IgD-negative memory B cell (primary cell): ENCODE measurements at regions not wholly inside any gene's neighbourhood (a gene's known extent, or its start where the extent isn't known, plus 50 kb on each side); places are given as distances from the start of the nearest gene placed in this dataset.
"Not testable (repeated sequence)": the region's sequence is repeated elsewhere in the genome, so short reads cannot be mapped to it uniquely, and the experiment has no call there.

Experiments
- H3K27ac Mint-ChIP-seq, 3 donors: one replicate each; pipeline ENCODE4 v1.8.0; 2020 to 2022; ENCODE audit warnings: mild to moderate bottlenecking in 3 of 3, mixed read lengths in 3 of 3, moderate library complexity in 1 of 3
- H3K27me3 Mint-ChIP-seq: one replicate; pipeline ENCODE4 v1.8.0; 2021; ENCODE audit warnings: mixed read lengths
- H3K36me3 Mint-ChIP-seq: one replicate; pipeline ENCODE4 v1.8.0; 2020; ENCODE audit warnings: mild to moderate bottlenecking, mixed read lengths
- H3K4me1 Mint-ChIP-seq, 3 donors: one replicate each; pipeline ENCODE4 v1.8.0; 2020 to 2022; ENCODE audit warnings: mixed read lengths in 3 of 3, mild to moderate bottlenecking in 1 of 3
- H3K4me3 Mint-ChIP-seq, 4 donors: one replicate each; pipeline ENCODE4 v1.8.0; 2020 to 2022; ENCODE audit warnings: mild to moderate bottlenecking in 4 of 4, mixed read lengths in 4 of 4, moderate library complexity in 3 of 4
- H3K9me3 Mint-ChIP-seq, 3 donors: one replicate each; pipeline ENCODE4 v1.8.0; 2020 to 2021; ENCODE audit warnings: mixed read lengths in 3 of 3, mild to moderate bottlenecking in 1 of 3

- H3K4me1 Mint-ChIP-seq: no peaks in the 10 kb centered on the region
These were observed 88.6 kb upstream of the PKN2 start for GRCh38 chr1:88595355-88596002.

DNA sequence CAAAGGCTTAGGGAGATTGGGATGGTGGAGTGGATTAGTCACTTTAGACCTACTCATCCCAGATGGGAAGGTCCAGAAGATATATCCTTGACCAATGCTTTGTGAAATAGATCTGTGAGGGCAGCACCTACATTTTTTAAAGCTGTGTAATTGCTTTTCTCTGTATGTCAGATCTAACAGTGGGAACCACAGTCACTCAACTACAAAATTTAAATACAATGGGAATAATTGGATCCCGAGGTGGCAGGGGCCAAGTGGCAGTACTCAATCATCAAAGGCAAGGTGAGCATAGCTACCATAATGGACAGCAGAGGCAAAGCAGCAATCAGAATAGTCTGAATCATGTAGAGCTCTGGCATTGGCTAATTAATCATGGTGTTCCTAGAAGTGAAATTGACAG is 86.1 kb upstream of the PKN2 start:
- not testable (repeated sequence) for H3K36me3 Mint-ChIP-seq, H3K27ac Mint-ChIP-seq, H3K27me3 Mint-ChIP-seq, H3K4me3 Mint-ChIP-seq, H3K4me1 Mint-ChIP-seq
- peaks cover 2 to 19% (median 3%) of the 10 kb centered on the region in 3 donors for H3K9me3 Mint-ChIP-seq

More at GRCh38 chr1:88595355-88596002, 88.6 kb upstream of the PKN2 start:
- peaks cover 2 to 19% (median 4%) of the 10 kb centered on the region in 3 donors for H3K9me3 Mint-ChIP-seq
- no peaks in the 10 kb centered on the region for H3K36me3 Mint-ChIP-seq
- no peaks in the 10 kb centered on the region for H3K27me3 Mint-ChIP-seq
- no peak overlapping the region for H3K4me3 Mint-ChIP-seq
- no peak overlapping the region for H3K27ac Mint-ChIP-seq

GRCh38 chr1:88608139-88608943 is 75.7 kb upstream of the PKN2 start:
- Mint-ChIP-seq H3K27ac (no peak overlapping the region), H3K4me3 (no peak overlapping the region), H3K27me3 (peaks cover 10% of the 10 kb centered on the region), H3K9me3 (no peaks in the 10 kb centered on the region), H3K4me1 (peaks cover 0 to 3% (median 3%) of the 10 kb centered on the region in 3 donors), H3K36me3 (no peaks in the 10 kb centered on the region)

- Mint-ChIP-seq H3K4me1 (peaks cover 0 to 3% (median 3%) of the 10 kb centered on the region in 3 donors), H3K4me3 (no peak overlapping the region), H3K36me3 (no peaks in the 10 kb centered on the region), H3K27me3 (peaks cover 10% of the 10 kb centered on the region), H3K9me3 (no peaks in the 10 kb centered on the region), H3K27ac (no peak overlapping the region)
These were observed 75.0 kb upstream of the PKN2 start for GRCh38 chr1:88609051-88609450.

DNA sequence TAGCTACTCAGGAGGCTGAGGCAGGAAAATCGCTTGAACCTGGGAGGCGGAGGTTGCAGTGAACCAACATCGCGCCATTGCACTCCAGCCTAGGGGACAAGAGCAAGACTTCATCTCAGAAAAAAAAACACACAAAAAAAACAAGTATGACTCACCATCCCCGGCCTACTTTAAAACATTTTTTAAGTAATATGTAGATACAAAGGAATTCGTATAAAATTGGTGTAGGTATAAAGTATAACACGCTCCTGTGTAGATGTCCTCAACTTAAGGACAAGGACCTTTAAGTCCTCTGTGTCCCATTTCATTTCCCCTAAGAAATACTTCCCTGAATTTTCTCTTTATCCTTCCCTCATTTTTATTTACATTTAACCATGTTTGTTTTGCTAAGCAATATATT is 73.4 kb upstream of the PKN2 start:
- Mint-ChIP-seq H3K4me3 (no peak overlapping the region), H3K36me3 (no peaks in the 10 kb centered on the region), H3K9me3 (peaks cover 5 to 6% (median 5%) of the 10 kb centered on the region in 3 donors), H3K27ac (no peak overlapping the region), H3K4me1 (peaks cover 0 to 3% (median 3%) of the 10 kb centered on the region in 3 donors), H3K27me3 (peaks cover 12% of the 10 kb centered on the region)

DNA sequence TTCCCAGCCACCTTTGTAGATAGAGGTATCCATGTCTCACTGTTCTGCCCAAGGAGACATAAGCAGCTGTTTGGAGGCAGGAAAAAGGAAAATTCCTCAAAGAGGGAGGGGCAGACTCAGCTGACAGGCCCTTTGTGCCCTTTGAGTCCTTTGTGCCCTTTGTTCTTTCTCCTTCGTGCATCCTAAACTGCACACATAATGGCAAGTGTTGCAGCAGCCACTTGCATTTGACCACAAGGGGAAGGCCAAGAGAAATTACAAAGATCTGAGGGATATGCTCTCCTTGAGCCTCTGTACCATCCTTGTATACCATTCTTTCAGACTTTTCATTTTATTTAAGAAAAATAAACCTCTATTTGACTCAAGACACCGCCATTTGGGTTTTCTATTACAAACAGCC is 71.8 kb upstream of the PKN2 start:
- Mint-ChIP-seq H3K27ac (no peak overlapping the region), H3K4me1 (peaks cover 0 to 3% (median 3%) of the 10 kb centered on the region in 3 donors), H3K27me3 (peaks cover 11% of the 10 kb centered on the region), H3K4me3 (no peak overlapping the region), H3K9me3 (peaks cover 7 to 10% (median 7%) of the 10 kb centered on the region in 3 donors), H3K36me3 (no peaks in the 10 kb centered on the region)

GRCh38 chr1:88612773-88613172 is 71.3 kb upstream of the PKN2 start:
- peaks cover 0 to 3% (median 3%) of the 10 kb centered on the region in 3 donors for H3K4me1 Mint-ChIP-seq
- H3K27ac Mint-ChIP-seq: no peak overlapping the region

GRCh38 chr1:88618331-88618730 is 65.7 kb upstream of the PKN2 start:
- H3K4me1 Mint-ChIP-seq: no peaks in the 10 kb centered on the region

More at GRCh38 chr1:88612773-88613172, 71.3 kb upstream of the PKN2 start:
- Mint-ChIP-seq H3K4me3 (no peak overlapping the region), H3K27me3 (peaks cover 9% of the 10 kb centered on the region), H3K9me3 (peaks cover 9 to 12% (median 10%) of the 10 kb centered on the region in 3 donors), H3K36me3 (no peaks in the 10 kb centered on the region)

DNA sequence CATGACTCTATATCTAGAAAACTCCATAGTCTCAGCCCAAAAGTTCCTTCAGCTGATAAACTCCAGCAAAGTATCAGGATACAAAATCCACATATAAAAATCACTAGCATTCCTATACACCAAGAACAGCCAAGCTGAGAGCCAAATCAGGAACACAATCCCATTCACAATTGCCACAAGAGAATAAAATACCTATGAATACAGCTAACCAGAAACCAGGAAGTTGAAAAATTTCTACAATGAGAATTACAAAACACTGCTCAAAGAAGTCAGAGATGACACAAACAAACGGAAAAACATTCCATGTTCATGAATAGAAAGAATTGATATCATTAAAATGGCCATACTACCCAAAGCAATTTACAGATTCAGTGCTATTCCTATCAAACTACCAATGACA is 61.0 kb upstream of the PKN2 start:
- H3K9me3 Mint-ChIP-seq: peaks cover 9 to 23% (median 11%) of the 10 kb centered on the region in 3 donors
- H3K4me1 Mint-ChIP-seq, H3K27ac Mint-ChIP-seq, H3K4me3 Mint-ChIP-seq, H3K27me3 Mint-ChIP-seq, H3K36me3 Mint-ChIP-seq: not testable (repeated sequence)

More at GRCh38 chr1:88618331-88618730, 65.7 kb upstream of the PKN2 start:
- Mint-ChIP-seq H3K4me3 (no peak overlapping the region), H3K9me3 (peaks cover 17 to 37% (median 22%) of the 10 kb centered on the region in 3 donors), H3K27me3 (peaks cover 9% of the 10 kb centered on the region), H3K27ac (no peak overlapping the region), H3K36me3 (peaks cover 3% of the 10 kb centered on the region)
